ENCODE measurements at regions not wholly inside any gene's neighbourhood (a gene's known extent, or its start where the extent isn't known, plus 50 kb on each side); places are given as distances from the start of the nearest gene placed in this dataset.
"Not testable (repeated sequence)": the region's sequence is repeated elsewhere in the genome, so short reads cannot be mapped to it uniquely, and the experiment has no call there.

DNA sequence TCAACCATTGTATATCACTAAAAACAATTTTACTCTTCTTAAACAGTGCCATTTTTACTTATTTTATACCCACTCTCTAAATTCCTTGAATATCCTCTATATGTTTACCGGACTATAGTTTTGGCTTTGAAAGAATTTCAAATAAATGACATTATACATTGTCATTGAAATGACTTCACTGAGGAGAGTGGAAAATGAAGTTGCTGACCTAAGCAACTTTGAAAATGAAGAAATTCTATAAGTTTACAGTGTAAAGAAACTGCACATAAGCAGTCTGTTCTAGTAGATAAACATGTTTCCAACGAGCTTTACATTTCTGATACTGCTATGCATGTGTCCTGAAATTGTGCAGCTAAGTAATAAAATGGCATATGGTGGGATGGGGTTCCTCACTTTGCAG lies 1094.0 kb downstream of the TMEM121 start:
- no peak for FAIRE-seq
- no peak for DNase-seq (ENCODE audit: low read depth in 1 of 2, low spot score in 1 of 2)
- ChIA-PET POLR2A (no interaction called here), CTCF (interaction anchor here (1.5 kb wide), 1 partner anchor 153 kb away, joined by 3 read pairs; no protein-coding TSS in a partner anchor)
- TF ChIP-seq JUN (IDR thresholded peaks at IDR 0.05) (no peak), MAFK (IDR thresholded peaks at IDR 0.05; ENCODE audit: partially characterized antibody) (peak; percentile 76), FOSB (CRISPR knock-in tag; IDR thresholded peaks at IDR 0.05) (no peak), EP300 (IDR thresholded peaks at IDR 0.05) (no peak), POLR2AphosphoS2 (conservative IDR thresholded peaks at IDR 0.05; ENCODE audit: low read length) (no peak), ZC3H11A (IDR thresholded peaks at IDR 0.05) (no peak)
- TF ChIP-seq, protein P1, sequence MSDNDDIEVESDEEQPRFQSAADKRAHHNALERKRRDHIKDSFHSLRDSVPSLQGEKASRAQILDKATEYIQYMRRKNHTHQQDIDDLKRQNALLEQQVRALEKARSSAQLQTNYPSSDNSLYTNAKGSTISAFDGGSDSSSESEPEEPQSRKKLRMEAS (IDR thresholded peaks at IDR 0.05): no peak
- Histone ChIP-seq H3K4me3 (no peak overlapping the region), H3K4me1 (no peaks in the 10 kb centered on the region), H3K27ac (no peak overlapping the region), H3K4me2 (no peak overlapping the region), H3K9me3 (no peaks in the 10 kb centered on the region)
- 2% methylated on average over 2 of the region's 2 CpGs for WGBS (ENCODE audit: missing lambda C conversion rate)
- no peak for ATAC-seq

- Histone ChIP-seq H3K27ac (no peak overlapping the region), H3K4me1 (no peaks in the 10 kb centered on the region), H3K4me2 (no peak overlapping the region), H3K4me3 (no peak overlapping the region), H3K9me3 (no peaks in the 10 kb centered on the region)
- ChIA-PET CTCF (no interaction called here), POLR2A (no interaction called here)
- no peak for TF ChIP-seq RCOR1 (IDR thresholded peaks at IDR 0.05; ENCODE audit: low read depth, low read length)
- DNase-seq (ENCODE audit: low read depth in 1 of 2, low spot score in 1 of 2) (no peak), ATAC-seq (no peak), FAIRE-seq (no peak)
- 11% methylated on average over 12 of the region's 12 CpGs for WGBS (ENCODE audit: missing lambda C conversion rate)
Measured at GRCh38 chr14:106622200-106622745, 1095.9 kb downstream of the TMEM121 start.

DNA sequence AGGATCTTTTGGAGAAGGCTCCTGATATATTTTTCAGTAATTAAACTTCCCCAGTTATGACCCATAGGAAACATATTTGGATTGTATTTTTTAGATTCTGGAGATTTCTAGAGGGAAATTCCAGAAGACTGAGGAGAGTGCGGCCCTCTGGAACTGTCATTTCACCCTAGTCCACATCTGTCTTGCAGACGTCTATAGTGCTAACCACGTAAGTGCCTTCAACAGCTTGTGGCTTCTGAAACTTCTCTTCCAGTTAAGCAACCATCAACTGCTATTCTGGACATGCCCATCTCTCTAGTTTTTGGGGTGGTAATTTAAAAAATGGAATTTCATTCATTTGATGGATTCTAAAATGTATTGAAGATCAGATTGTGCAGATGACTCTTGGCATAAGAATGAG lies 1098.8 kb downstream of the TMEM121 start:
- no peak overlapping the region for H3K4me2 ChIP-seq
- no peak for DNase-seq (ENCODE audit: low read depth in 1 of 2, low spot score in 1 of 2)
- no peak overlapping the region for H3K27ac ChIP-seq
- no peaks in the 10 kb centered on the region for H3K4me1 ChIP-seq
- no peak for ATAC-seq
- POLR2A ChIA-PET: no interaction called here
- TF ChIP-seq POLR2AphosphoS2 (conservative IDR thresholded peaks at IDR 0.05; ENCODE audit: low read length) (no peak), RAD21 (conservative IDR thresholded peaks at IDR 0.05 in 1 of 2, IDR thresholded peaks at IDR 0.05 in 1 of 2) (no peak), ZFP36 (IDR thresholded peaks at IDR 0.05; ENCODE audit: borderline replicate concordance, partially characterized antibody) (no peak), JUNB (IDR thresholded peaks at IDR 0.05) (no peak)
- H3K4me3 ChIP-seq: no peak overlapping the region
- no peak for FAIRE-seq
- H3K9me3 ChIP-seq: no peaks in the 10 kb centered on the region
- CTCF ChIA-PET: no interaction called here
- WGBS (ENCODE audit: missing lambda C conversion rate): 8% methylated on average over 3 of the region's 3 CpGs

GRCh38 chr14:106626469-106626868 lies 1100.1 kb downstream of the TMEM121 start:
- ATAC-seq; H3K4me3 ChIP-seq; H3K27ac ChIP-seq; H3K4me2 ChIP-seq; POLR2A ChIA-PET; CTCF ChIA-PET; DNase-seq (ENCODE audit: low read depth in 1 of 2, low spot score in 1 of 2); H3K4me1 ChIP-seq; H3K9me3 ChIP-seq; FAIRE-seq: not testable (repeated sequence)
- WGBS (ENCODE audit: missing lambda C conversion rate): 3% methylated on average over 4 of the region's 4 CpGs

DNA sequence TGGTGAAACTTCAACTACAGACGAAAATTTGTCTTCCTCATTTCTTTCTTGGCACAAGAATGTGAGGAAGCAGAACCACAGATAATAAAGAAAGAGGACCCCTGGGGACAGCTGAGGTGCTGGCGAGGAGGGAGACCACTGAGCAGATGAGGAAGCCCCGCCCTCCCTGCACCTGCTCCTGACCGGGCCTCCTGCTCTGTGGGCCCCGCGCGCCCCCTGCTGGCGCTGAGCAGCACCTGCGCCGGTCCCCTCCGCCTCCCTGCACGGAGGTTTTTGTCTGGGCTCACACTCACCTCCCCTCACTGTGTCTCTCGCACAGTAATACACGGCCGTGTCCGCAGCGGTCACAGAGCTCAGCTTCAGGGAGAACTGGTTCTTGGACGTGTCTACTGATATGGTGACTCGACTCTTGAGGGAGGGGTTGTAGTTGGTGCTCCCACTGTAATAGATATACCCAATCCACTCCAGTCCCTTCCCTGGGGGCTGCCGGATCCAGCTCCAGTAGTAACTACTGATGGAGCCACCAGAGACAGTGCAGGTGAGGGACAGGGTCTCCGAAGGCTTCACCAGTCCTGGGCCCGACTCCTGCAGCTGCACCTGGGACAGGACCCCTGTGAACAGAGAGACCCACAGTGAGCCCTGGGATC lies 1100.7 kb downstream of the TMEM121 start:
- H3K4me3 ChIP-seq, POLR2A ChIA-PET, H3K9me3 ChIP-seq, H3K27ac ChIP-seq, CTCF ChIA-PET, FAIRE-seq, H3K4me1 ChIP-seq, H3K4me2 ChIP-seq, ATAC-seq: not testable (repeated sequence)
- 7% methylated on average over 16 of the region's 22 CpGs for WGBS (ENCODE audit: missing lambda C conversion rate)
- peak in 1 of 2 experiments; percentile 12; a peak in 1 of 5 replicates for TF ChIP-seq RAD21 (conservative IDR thresholded peaks at IDR 0.05 in 1 of 2, IDR thresholded peaks at IDR 0.05 in 1 of 2)
- TF ChIP-seq CTCF (IDR thresholded peaks at IDR 0.05): 0 out of 3 replicates have a peak, but pooled peaks have one; percentile 10
- DNase-seq (ENCODE audit: low read depth in 1 of 2, low spot score in 1 of 2): peak in 1 of 2 experiments; percentile 15
